Stimulated activated CD4-positive, alpha-beta T cell treated with anti-CD3 and anti-CD28 coated beads, Interleukin-12 subunit alpha, Interleukin-12 subunit beta, amount 100 ng/mL, for 48 hours (primary cell): ENCODE measurements at regions not wholly inside any gene's neighbourhood (a gene's known extent, or its start where the extent isn't known, plus 50 kb on each side); places are given as distances from the start of the nearest gene placed in this dataset.

Source experiments
- DNase-seq, 3 donors: peaks; one replicate each; pipeline ENCODE4 v3.0.0-alpha.2; 2020; ENCODE audit warnings: low read depth in 2 of 3, low spot score in 1 of 3

DNA sequence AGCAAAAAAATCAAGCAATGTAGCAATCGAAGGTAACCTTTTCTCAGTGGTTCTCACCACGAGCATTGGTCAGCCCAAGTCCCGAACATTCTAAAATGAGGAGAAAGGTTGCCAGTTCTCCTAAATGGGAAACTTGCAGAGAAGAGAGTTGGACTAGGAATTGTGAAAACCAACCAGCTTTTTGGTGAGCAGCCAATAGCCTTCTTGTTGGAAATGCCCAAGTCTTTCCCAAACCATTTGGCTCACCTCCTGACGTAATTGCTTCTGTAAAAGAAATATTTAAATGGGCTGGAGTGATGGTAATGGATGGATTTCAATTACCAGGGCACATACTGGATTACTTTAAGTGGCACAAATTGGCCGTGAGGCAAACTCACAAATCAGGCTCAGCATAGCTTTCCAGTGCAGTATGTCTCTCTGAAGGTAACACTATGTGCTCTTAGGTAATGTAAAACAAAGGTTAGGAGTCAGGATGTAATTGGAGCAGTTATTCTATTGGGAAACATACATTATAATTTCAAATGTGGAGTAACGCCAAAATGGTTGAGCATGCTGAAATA, 423.2 kb downstream of the KLF5 start:
- DNase-seq: no peak

DNA sequence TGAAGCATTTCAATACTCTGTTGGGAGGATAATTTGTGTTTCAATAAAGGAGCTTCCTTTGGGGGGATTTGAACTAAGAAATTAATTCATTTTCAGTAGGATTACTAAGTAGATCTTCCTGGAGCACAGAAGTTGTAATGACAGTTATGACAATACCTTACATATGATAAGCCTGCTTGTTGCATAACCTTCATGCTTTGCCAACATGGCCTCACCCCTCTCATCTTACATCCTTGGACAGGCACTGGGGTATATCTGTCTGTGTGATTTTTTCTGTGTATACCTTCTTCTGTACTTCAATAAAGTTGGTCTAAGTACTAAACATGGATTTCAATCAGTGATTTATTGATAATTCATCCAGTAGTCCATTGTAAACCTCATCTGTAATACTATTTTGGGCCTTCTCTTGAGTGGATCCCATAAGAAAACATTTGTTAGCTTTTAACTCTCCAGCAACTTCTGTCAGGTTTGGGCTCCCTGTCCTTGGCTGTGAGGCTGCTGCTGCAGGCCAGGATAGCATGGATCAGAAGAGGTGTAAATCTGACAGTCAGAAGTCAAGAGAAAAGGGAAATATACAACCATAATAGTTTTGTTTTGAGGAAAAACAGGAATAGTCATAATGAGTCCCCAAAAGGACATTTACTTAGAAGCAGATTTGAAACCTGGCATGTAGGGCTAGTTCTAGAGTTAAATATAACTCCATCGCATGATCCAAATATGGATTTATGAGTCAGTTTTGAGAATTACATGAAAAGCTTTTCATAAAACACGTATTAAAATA, 422.2 kb downstream of the KLF5 start:
- no peak for DNase-seq

DNA sequence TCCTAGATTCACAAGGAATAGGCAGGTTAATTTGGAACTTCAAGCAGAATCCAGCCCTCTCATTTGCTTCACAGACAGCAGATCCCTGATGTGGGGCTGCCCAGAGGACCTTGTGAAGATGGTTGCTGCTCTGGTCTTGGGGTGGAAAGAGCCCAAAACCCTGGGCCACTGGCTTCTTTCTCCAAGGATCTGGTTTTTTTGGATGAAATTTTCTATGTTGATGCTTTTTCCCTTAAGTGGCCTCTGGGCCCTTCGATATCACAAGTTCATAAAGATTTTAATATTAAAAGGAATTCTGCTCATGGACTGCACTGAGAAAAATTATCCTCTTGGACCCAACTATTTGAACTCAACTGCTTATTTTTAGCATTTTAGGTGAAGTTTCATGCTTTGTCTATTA, 421.1 kb downstream of the KLF5 start:
- no peak for DNase-seq

DNA sequence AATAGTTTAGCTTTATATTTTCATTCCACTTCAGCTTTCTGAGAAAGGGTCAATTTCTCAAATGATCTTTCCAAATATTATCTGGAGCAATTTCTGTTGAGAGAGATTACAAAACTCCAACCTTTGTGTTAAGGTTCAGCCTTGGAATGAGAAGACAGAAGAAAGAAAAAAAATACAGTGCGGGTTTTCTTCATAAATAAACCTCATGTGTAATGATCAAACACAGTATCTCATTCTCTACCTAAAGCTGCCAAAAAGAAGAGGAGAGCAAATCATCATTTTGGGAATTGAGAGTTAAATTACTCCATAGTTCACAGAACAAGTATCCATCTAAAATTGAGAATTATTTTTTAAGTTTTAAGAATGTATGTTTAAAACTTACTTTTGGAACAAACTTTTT, 420.5 kb downstream of the KLF5 start:
- DNase-seq: no peak

DNA sequence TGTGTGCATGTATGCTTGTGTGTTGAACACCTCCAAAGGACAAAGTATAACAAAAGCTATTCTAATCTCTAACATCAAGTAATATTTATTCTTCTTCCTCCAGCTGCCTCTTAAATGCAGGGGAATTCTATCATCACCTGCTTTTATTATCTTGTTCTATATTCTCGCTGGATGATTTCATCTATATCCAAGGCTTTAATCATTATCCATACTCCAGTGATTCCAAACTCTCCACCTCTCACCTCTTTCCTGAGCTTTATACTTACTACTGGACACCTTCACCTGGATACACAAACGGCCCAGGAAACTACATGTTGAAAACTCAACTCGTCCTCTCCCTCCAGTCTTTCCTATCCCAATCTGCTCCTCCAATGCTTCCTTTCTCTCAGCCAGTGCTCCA, 418.6 kb downstream of the KLF5 start:
- no peak for DNase-seq

DNA sequence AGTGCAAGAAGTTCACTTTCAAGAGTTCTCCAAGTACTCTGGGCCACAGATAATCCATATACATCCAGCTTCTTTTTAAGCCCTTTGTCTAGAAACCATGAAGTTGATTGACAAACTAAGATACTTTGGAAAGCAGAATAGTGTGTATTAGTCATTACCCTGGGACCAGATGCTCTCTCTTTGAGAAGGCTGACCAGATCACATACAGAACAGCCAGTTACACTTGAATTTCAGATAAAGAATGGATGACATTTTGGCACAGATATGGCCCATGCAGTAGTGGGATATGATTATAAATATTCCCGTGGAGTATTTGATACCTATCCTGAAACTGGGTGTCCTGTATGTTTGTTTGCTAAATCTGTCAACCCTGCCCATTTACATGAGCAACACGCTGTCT, 414.2 kb downstream of the KLF5 start:
- no peak for DNase-seq

DNA sequence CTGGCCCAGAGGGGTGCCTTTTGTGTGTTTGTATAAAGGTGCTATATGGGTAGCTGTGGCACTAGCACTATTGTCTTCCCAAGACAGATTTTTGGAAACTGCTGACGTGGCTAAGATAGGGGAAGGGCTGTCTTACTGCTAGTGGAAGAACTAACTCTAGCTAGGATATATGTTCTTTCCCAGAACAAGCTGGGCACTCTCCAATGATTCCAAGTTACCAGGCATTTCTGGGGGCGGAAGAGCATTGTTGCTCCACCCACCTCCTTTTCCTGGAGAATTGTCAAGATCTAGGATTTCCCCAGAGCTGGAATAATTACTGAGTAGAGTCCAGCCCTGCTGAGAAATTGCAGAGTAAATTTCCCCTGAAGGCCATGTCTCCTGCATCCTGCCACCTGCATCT, 408.3 kb downstream of the KLF5 start:
- DNase-seq: no peak

DNA sequence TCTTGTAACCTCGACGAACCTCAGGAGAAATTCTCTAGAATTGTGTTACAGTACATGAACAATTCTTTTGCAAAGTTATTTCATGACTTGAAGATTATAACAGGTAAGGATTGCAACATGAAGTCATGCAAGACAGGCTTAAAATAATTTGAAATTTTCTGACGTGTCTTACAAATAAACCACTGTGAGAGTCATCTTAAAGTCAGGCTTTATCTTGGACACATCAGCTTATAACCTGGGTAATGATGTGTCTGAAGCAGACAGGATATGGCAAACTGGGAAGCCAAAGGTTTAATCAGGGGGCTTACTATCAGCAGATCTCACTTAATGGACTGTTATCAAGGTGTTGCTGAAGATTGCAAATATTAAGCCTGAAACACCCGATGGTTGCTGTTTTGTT, 407.8 kb downstream of the KLF5 start:
- DNase-seq: no peak

DNA sequence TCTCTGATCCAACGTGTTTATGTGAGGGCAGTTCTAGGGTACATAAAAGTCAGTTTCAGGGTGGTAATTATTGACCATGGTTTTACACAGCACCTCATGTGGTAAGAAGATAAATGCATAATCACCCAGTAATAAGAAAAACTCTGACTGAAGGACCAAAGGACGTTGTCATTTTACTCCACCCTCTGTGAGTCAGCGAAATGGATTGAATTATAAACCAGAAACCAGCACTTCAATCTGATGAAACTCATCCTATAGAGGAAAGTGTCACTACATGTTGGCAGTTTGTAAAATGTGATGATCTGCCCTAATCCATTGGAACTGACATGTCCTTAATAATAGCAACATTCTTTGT, 406.8 kb downstream of the KLF5 start:
- DNase-seq: no peak

DNA sequence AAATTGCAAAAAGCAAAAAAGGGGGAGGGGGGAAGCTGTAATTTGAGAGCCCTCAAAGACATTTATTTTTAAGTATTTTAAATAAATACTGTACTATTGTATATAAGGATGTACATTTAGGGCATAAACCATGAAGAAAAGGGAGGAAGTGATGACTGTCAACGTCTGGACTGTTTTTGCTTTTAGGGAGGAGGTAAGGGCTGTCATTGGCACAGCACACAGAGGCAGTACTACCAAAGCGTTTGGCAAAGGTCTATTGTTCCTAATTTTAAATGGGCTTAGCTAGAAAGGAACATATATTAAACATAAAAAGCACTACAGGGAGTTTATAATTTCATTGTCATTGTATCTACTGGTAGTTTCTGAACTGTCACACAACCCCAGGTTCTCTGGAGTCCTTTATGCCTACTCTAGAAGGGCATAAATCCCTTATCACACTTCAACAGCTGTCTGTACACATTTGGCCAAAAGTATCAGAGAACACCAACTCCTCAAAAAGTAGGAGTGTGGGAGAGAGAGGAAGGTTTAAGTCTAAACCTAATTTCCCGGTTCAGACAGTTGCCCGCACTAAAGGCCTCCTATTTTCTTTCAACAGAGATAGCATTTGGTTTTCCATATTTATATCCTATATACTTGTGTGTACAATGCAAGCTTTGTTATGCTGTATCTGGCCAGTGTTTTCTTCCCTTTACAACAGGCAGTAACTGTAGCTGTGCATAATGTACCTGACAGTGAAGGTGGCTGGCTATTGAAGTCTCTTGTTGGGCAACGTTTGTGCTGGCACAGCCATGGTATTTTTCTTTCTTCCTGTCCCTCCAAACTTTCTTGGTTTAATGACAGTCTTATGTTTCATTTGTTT, 406.2 kb downstream of the KLF5 start:
- no peak for DNase-seq

DNA sequence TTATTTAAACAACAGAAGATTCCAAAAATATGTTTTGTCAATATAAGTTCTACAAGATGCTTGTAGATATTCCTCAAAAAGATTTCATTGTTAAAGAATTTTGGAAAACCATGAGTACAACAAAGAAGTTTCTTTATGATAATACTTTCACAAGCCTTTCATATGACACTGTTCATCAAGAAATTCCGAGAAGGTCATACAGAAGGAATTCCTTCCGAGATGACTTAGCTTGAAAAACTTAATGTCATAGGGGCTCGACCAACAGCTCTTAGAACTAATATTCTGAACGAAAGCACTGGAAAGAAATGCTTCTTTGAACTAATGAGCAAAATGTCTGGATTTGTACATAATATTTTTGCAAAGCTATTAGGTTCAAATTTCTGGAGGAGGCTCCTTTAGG, 403.4 kb downstream of the KLF5 start:
- DNase-seq: no peak

DNA sequence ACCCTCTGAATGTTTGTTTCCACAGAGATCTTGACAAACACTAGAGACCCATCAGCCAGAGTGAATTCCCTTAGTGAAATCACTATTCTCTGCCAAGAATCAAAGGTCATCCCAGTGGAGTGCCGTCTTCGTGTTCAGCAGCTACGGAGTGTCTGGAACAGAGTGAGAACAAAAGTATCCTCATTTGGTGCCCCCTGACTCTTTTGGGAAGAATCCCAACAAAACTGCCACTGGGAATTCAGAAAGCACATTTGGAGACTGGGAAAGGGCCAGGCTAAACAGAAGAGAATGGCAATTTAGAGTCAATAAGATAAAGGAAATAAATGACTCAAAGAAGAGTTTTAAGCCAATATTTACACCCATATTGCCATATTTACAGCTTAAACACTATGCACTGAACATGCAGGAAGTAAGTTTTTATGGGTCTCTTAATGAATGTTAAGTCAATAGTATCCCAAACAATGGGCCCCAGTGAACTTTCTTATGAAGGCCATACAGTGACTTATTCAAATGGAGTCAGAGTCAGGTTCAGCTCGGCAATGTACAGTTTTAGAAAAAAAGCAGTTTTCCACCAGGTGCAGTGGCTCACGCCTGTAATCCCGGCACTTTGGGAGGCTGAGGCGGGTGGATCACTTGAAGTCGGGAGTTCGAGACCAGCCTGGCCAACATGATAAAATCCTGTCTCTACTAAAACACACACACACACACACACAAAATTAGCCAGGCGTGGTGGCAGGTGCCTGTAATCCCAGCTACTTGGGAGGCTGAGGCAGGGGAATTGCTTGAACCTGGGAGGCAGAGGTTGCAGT, 392.6 kb downstream of the KLF5 start:
- DNase-seq: no peak

DNA sequence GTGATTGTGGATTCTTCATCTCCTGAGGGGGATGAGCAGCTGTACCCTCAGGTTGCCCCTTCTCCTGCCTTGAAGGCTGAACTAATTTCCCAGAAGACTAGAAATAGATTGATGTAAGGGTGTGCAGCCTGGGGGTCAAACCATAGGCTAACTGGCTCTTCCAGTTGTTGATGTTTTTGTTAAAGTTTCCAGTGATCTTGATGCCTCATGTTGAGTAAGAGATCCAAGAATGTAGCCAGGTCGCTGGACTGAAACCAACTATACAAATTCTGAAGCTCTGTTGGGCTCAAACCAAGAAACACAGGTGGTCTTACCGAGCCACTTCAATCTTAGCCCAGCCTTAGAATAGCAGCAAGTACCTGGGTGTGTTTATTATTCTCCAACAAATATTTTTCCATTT, 391.8 kb downstream of the KLF5 start:
- no peak for DNase-seq

DNA sequence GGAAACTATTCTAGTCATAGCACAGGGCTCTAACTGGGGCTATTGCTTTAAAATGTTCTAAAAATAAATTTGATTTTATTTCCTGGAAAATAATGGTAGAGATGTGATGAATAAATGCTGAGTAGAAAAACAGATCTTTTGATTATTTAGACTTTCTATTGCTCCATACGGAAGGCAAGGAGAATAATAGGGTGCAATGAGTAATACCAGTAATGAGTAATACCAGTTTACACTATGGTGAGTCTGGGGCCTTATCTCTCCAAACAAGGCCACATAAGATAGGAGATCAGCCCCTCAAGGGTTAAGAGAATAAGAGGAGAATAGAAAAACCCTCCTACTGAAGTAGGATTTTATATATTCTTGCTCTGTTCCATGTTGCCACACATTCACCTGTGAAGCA, 390.4 kb downstream of the KLF5 start:
- DNase-seq: no peak

DNA sequence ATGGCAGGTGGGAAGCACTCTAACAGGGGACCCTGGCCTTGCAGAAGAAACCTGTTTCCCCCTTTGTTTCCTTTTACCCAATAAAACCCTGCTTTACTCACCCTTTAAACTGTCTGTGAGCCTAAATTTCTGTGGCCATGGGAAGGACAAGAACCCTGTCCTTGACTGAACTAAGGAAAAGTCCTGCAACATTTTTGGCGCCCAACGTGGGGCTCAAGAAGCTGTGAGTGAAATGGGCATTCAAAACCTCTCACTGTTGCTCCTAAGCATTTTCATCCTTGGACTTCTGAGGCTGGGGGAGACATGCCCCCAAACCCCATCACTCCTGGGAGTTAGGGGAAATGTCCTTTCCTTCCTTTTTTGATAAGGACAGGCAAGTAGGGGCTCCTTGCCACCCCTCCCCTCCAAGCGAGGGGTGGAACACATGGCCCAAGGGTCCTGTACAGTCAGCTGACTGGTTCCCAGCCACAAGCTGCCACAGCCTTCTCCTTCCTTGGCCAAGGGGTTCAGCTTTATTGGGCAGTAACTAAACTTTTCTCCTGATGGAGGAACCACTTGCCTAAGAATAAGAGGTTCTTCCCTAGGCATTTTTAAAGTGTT, 381.6 kb downstream of the KLF5 start:
- no peak for DNase-seq

DNA sequence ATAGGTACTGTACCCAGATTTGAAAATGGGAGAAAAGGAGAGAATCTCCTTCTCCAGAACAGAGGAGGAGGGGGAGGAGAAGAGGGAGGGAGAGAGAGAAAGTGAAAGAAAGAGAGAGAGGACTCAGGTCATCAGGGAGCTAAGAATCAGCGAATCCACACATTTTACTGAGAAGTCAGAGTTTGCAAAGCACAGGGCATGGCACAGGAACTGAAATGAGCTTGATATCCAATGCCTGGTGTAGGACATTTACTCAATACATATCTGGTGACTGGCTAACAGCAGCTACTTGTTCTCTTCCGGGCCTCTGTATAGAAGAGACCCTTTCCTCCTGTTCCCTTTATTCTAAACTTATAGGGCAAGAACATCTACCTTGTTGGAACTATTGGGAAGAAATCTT, 375.1 kb downstream of the KLF5 start:
- DNase-seq: no peak

DNA sequence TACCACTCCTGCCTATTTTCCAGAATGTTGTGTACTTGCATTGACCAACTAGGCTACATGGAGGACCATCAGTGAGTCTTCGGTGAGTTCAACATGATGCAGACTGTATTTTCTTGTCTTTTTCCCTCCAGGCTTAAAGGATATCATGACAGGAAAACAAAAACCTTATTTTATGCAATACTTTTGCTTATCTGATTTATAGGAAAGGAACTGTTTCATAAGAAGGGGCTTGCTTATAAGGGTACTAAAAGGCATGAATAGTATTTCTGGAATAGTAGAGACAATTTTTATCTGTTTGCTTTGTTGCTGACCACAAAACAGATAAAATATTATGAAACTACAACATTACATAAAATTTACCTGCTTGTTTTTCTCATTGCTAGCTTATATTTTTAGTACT, 374.7 kb downstream of the KLF5 start:
- DNase-seq: no peak

DNA sequence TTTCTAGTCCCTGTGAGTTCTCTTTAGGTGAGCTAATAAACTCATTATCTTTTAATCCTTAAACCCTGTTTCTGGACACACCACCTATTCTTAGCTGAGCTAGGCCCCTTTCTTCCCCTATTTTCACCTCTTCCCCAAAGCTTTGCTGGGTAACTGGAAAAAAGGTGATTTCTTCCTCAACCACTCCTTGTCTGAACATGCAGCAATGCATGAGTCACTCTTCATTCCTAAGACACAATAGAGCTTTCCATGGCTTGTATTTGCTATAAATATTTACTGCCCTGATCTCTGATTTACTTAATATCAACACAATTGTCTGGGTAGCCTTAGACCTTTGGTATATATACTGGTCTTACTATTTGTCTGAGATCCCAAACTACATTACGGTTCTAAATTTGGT, 370.9 kb downstream of the KLF5 start:
- no peak for DNase-seq

DNA sequence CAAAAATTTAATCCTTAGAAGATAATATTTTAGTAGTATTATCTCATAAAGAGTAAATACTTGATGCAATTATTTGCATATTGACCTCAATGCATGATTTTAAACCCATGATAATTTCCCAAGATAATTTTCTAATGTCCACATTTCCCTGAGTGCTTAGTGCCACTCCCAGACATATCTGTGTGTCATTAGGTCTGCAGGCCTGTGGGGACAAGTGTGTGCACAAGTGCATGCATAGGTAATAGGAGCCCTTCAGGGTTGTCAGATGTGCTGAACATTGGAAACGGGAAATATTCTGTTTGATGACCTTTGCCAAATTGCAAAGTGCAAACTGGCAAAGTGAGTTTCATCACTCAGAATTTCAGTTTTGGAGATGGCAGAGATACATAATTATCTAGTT, 369.9 kb downstream of the KLF5 start:
- DNase-seq: no peak

DNA sequence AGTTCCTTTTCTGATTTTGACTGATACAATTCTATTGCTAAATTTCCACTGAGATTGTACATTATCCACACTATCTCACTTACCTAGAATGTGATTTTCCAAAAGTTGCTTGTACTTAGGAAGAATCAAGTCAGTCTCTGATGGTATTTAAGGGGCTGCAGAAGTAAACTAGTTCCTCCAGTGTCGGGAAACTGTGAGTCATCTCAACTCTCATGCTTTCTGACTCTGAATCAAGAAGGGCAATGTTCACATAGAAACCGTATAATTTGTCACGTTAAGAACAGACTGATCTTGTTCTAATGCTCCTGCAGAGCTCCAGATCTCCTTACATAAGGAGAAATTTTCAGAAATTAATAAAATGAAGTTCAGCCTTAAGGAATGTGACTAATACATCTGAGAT, 369.3 kb downstream of the KLF5 start:
- no peak for DNase-seq

DNA sequence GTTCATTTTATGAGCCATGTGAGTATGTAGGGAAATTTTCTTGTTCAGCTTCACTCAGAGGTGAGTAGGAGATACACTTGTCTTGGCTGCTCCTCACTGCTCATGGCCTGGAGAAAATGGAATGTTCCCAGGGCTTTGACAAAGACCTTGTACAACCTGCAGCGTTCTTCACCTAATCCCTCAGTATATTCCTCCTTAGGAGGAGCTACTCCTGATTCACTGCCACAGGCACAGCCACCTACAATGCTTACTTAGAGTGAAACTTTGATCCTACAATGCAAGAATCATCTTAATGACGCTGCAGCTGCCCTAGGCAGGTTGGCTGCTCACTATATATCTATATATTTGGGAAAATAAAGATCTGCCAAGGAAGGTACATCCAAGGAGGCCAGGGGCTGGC, 364.2 kb downstream of the KLF5 start:
- DNase-seq: no peak
